ENCODE measurements at regions not wholly inside any gene's neighbourhood (a gene's known extent, or its start where the extent isn't known, plus 50 kb on each side); places are given as distances from the start of the nearest gene placed in this dataset.
A peak's percentile ranks its signal among the peaks of the same experiment; 100 is the strongest.

DNA sequence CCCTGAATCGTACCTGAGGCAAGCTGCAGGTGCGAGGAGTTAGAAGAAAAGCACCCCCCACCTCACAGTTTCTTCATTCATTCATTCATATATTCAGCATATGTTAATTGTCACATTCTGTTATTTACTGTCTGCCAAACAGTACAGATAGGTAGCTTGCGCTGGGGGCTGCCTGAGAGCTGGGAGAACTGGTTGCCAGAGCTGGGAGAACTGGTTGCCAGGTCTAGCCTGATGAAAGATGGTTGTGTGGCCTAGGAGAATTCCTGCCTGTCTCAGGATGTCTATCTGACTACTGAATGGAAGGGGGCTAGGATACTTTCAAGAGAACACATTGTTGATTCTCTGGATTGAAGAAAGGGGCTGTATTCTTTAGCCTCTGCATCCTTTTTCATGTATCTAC, 225.9 kb upstream of the POU3F1 start:
- Histone ChIP-seq H3K27ac (no peak overlapping the region), H3K36me3 (no peaks in the 10 kb centered on the region), H3K27me3 (replicated peaks in 1 of 7) (peaks cover 0 to 84% (median 8%) of the 10 kb centered on the region in 7 donors), H3K9me3 (peaks cover 0 to 5% (median 0%) of the 10 kb centered on the region in 8 donors), H3K4me1 (peaks cover 0 to 8% (median 0%) of the 10 kb centered on the region in 6 donors), H3K4me3 (no peak overlapping the region)
- TF ChIP-seq, protein P1, sequence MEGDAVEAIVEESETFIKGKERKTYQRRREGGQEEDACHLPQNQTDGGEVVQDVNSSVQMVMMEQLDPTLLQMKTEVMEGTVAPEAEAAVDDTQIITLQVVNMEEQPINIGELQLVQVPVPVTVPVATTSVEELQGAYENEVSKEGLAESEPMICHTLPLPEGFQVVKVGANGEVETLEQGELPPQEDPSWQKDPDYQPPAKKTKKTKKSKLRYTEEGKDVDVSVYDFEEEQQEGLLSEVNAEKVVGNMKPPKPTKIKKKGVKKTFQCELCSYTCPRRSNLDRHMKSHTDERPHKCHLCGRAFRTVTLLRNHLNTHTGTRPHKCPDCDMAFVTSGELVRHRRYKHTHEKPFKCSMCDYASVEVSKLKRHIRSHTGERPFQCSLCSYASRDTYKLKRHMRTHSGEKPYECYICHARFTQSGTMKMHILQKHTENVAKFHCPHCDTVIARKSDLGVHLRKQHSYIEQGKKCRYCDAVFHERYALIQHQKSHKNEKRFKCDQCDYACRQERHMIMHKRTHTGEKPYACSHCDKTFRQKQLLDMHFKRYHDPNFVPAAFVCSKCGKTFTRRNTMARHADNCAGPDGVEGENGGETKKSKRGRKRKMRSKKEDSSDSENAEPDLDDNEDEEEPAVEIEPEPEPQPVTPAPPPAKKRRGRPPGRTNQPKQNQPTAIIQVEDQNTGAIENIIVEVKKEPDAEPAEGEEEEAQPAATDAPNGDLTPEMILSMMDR (IDR thresholded peaks at IDR 0.05 in 8 of 11, conservative IDR thresholded peaks at IDR 0.05 in 3 of 11) = no peak
- TF ChIP-seq POLR2A (IDR thresholded peaks at IDR 0.05) (no peak), POLR2AphosphoS5 (IDR thresholded peaks at IDR 0.05) (no peak)
- 70 to 85% (median 74%) methylated on average over 3 of the region's 3 CpGs for WGBS, 5 donors
- intact Hi-C loops (cut with DNase I; ENCODE audit: low total_unique reads) = no loop called here
- DNase-seq = peak; percentile 19

DNA sequence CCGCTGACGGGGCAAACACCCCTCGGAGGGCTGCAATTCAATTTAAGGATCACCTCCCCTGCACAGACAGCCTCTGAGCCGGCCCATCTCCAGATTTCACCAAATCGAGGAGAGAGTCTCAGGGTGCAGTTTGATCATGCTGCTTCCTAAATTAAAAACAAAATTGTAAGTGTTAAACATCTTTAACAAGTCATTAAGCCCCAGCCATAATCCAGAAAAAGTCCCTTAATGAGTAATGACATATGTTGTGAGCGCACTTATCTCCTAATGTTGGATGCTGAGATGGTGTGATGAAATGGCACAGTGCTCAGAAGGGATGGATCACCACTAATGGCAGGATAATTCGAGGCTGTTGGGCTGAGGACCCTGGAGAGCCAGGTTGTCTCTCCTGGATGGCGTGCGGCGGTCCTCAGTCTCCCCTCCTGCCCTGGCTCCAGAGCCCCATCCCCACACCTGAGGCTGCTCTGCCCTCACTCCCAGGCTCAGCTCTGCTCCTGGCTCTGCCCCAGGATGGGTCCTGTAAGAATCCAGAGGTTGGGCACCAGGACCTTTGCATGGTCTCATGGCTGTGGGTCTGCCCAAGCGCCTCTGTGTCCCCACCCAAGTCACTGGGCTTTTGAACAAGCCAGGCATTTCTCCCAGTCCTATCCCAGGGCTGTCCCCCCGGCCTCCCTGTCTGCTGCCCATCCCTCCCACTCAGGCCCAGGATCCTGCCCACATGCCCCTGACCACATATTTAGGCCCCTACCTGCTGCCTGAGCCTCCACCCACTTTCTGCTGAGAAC, 224.4 kb upstream of the POU3F1 start:
- Histone ChIP-seq H3K36me3 (no peaks in the 10 kb centered on the region), H3K27me3 (replicated peaks in 1 of 7) (peaks cover 0 to 81% (median 8%) of the 10 kb centered on the region in 7 donors), H3K27ac (no peak overlapping the region), H3K4me1 (peaks cover 0 to 8% (median 0%) of the 10 kb centered on the region in 6 donors), H3K4me3 (no peak overlapping the region), H3K9me3 (no peaks in the 10 kb centered on the region)
- peak; percentile 52 for DNase-seq
- intact Hi-C loops (cut with DNase I; ENCODE audit: low total_unique reads) = no loop called here
- TF ChIP-seq POLR2A (IDR thresholded peaks at IDR 0.05) = no peak
- TF ChIP-seq, protein P1 (IDR thresholded peaks at IDR 0.05 in 8 of 11, conservative IDR thresholded peaks at IDR 0.05 in 3 of 11) = no peak
- TF ChIP-seq POLR2AphosphoS5 (IDR thresholded peaks at IDR 0.05) = no peak
- 57 to 68% (median 64%) methylated on average over 12 of the region's 12 CpGs for WGBS, 5 donors

DNA sequence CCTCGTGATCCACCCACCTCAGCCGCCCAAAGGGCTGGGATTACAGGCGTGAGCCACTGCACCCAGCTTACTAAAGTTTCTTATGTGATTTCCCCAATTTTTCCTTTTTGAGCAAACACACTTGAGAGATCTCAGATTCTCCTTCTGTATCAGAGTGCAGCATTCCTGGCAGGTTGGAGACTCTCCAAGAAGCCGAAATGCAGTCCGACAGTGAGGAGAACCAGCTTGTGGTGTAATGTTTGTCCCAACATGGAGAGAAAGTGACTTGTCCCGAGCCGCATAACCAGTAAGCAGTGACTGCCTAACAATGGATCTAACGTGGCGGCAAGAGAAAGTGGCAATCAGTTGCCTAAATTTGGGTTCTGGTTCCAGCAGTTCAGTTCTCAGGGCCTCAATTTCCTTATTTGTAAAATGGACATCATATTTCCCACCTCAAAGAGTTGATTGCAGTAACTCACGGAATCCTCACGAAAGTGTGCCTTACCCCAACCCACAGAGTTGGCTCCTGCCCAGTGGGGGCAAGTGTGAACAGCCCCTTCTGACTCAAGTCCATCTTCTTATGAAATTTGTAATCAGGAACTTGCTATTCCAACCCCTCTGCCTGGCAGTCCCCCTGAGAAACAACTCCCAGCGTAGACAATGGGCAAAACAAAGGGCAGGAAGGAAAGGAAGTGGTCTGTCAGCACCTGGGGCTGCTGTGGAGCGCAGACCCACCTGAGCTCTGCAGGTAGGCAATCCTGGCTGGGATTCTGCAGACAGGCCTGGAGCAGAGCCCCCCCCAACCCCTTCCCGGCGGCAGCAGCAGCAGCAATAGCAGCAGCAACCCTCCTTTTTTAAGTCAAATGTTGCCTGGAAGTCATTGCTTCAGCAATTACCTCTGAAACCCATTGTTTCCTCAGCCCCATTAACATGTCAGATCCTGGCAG, 223.6 kb upstream of the POU3F1 start:
- no peaks in the 10 kb centered on the region for H3K9me3 ChIP-seq
- no peak overlapping the region for H3K27ac ChIP-seq
- TF ChIP-seq POLR2AphosphoS5 (IDR thresholded peaks at IDR 0.05) = no peak
- TF ChIP-seq, protein P1 (IDR thresholded peaks at IDR 0.05 in 8 of 11, conservative IDR thresholded peaks at IDR 0.05 in 3 of 11) = no peak
- no peak for TF ChIP-seq POLR2A (IDR thresholded peaks at IDR 0.05)
- no peak overlapping the region for H3K4me3 ChIP-seq
- H3K27me3 ChIP-seq (replicated peaks in 1 of 7) = peaks cover 0 to 87% (median 8%) of the 10 kb centered on the region in 7 donors
- whole genome bisulfite sequencing, 5 donors = 57 to 64% (median 60%) methylated on average over 12 to 15 of the region's 15 CpGs
- H3K4me1 ChIP-seq = peaks cover 0 to 6% (median 0%) of the 10 kb centered on the region in 6 donors
- H3K36me3 ChIP-seq = no peaks in the 10 kb centered on the region
- DNase-seq = peak; percentile 41
- intact Hi-C loops (cut with DNase I; ENCODE audit: low total_unique reads) = no loop called here

Data from spleen (tissue), 11 donors.